Upper lobe of right lung (tissue), 1 donor: ENCODE measurements at regions not wholly inside any gene's neighbourhood (a gene's known extent, or its start where the extent isn't known, plus 50 kb on each side); places are given as distances from the start of the nearest gene placed in this dataset.

Experiments used
- ATAC-seq: fragments of 200-7000 bp; cut with Tn5 transposase; one replicate; pipeline ENCODE4 v1.9.1; 2020; ENCODE audit warnings: mild to moderate bottlenecking, moderate library complexity
- DNase-seq: peaks from one replicate; pipeline ENCODE4 v3.0.0-alpha.2; 2020
- H3K27ac ChIP-seq: fragments of 200-600 bp; one replicate; pipeline ENCODE4 v1.8.0; 2022
- H3K27me3 ChIP-seq: fragments of 200-600 bp; one replicate; pipeline ENCODE4 v1.8.0; 2022; ENCODE audit warnings: mild to moderate bottlenecking
- H3K36me3 ChIP-seq: fragments of 200-600 bp; one replicate; pipeline ENCODE4 v1.8.0; 2022
- H3K4me1 ChIP-seq: fragments of 200-600 bp; one replicate; pipeline ENCODE4 v1.8.0; 2022
- H3K4me3 ChIP-seq: fragments of 200-600 bp; one replicate; pipeline ENCODE4 v1.8.0; 2022; ENCODE audit warnings: mild to moderate bottlenecking
- H3K9me3 ChIP-seq: fragments of 200-600 bp; one replicate; pipeline ENCODE4 v1.8.0; 2022
- CTCF ChIP-seq: fragments of 200-600 bp; IDR thresholded peaks from one replicate; pipeline ENCODE4 v1.8.0; 2022; ENCODE audit warnings: antibody characterized with exemption
- intact Hi-C: fragments of 100-400 bp; cut with DNase I; formaldehyde crosslinking; loops from one replicate; pipeline ENCODE4 v1.11.0; 2022
- donor health status: DM: no; HTN: yes; CAD: no; lungs with severe emphysema.

GRCh38 chr4:104682311-104682710 lies 187.6 kb upstream of the CXXC4 start:
- intact Hi-C loops = no loop called here
- no peaks in the 10 kb centered on the region for H3K4me1 ChIP-seq
- no peak overlapping the region for H3K4me3 ChIP-seq
- no peaks in the 10 kb centered on the region for H3K9me3 ChIP-seq
- TF ChIP-seq CTCF = no peak
- DNase-seq (no peak), ATAC-seq (no peak)
- no peak overlapping the region for H3K27ac ChIP-seq
- H3K27me3 ChIP-seq = no peaks in the 10 kb centered on the region
- H3K36me3 ChIP-seq = no peaks in the 10 kb centered on the region

- H3K27ac ChIP-seq = no peak overlapping the region
- no peak overlapping the region for H3K4me3 ChIP-seq
- DNase-seq (no peak), ATAC-seq (no peak)
- no peaks in the 10 kb centered on the region for H3K36me3 ChIP-seq
- intact Hi-C loops = no loop called here
- H3K4me1 ChIP-seq = no peaks in the 10 kb centered on the region
- TF ChIP-seq CTCF = peak; percentile 29
- H3K9me3 ChIP-seq = no peaks in the 10 kb centered on the region
- no peaks in the 10 kb centered on the region for H3K27me3 ChIP-seq
Observed at GRCh38 chr4:104693601-104694201, 199.0 kb upstream of the CXXC4 start.

- H3K9me3 ChIP-seq = no peaks in the 10 kb centered on the region
- H3K27me3 ChIP-seq = no peaks in the 10 kb centered on the region
- no peaks in the 10 kb centered on the region for H3K36me3 ChIP-seq
- TF ChIP-seq CTCF = no peak
- no peaks in the 10 kb centered on the region for H3K4me1 ChIP-seq
- no peak for ATAC-seq
- no peak for DNase-seq
- no peak overlapping the region for H3K27ac ChIP-seq
- intact Hi-C loops = no loop called here
- no peak overlapping the region for H3K4me3 ChIP-seq
Observed at GRCh38 chr4:104716584-104716983, 221.9 kb upstream of the CXXC4 start.

- ATAC-seq (no peak), DNase-seq (no peak)
- TF ChIP-seq CTCF = no peak
- Histone ChIP-seq H3K4me1 (no peaks in the 10 kb centered on the region), H3K27ac (no peak overlapping the region), H3K4me3 (no peak overlapping the region), H3K27me3 (no peaks in the 10 kb centered on the region), H3K36me3 (no peaks in the 10 kb centered on the region), H3K9me3 (no peaks in the 10 kb centered on the region)
- intact Hi-C loops = no loop called here
Observed at GRCh38 chr4:104719539-104720230, 225.0 kb upstream of the CXXC4 start.

- intact Hi-C loops = no loop called here
- Histone ChIP-seq H3K27ac (no peak overlapping the region), H3K4me1 (no peaks in the 10 kb centered on the region), H3K9me3 (no peaks in the 10 kb centered on the region), H3K27me3 (no peaks in the 10 kb centered on the region), H3K4me3 (no peak overlapping the region), H3K36me3 (no peaks in the 10 kb centered on the region)
- TF ChIP-seq CTCF = no peak
- DNase-seq (no peak), ATAC-seq (no peak)
Observed at GRCh38 chr4:104722467-104722866, 227.8 kb upstream of the CXXC4 start.
